ENCODE measurements at regions not wholly inside any gene's neighbourhood (a gene's known extent, or its start where the extent isn't known, plus 50 kb on each side); places are given as distances from the start of the nearest gene placed in this dataset.

DNA sequence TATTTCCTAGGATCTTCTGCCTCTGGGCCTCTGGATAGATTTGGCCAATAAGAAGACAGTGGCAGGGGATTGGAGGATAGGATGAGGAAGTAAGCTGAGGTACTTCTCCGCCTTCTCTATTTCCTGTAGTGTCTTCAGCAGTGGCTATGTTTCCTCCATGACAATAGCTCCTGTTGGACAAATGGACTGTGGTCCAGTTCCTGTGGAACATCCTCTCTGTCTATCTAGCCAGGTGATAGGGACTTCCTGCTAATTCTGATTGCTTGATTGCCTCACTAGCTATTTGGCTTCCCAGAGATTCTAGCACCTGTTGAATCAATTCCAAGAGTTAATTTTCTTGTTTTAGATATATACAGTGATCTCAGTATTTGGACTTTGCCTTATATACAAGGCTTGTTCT is 456.2 kb upstream of the NECTIN3 start:
- TF ChIP-seq POLR2A (IDR thresholded peaks at IDR 0.05; ENCODE audit: low read length): no peak
- TF ChIP-seq GATA1 (IDR thresholded peaks at IDR 0.05; ENCODE audit: low read depth, low read length): no peak

All from erythroblast (primary cell).